DND-41 (cell line): ENCODE measurements at regions not wholly inside any gene's neighbourhood (a gene's known extent, or its start where the extent isn't known, plus 50 kb on each side); places are given as distances from the start of the nearest gene placed in this dataset.

Source experiments
- EZH2 ChIP-seq: IDR thresholded peaks from 3 replicates; pipeline ENCODE4 v1.6.1; 2012; ENCODE audit warnings: borderline replicate concordance, low read depth, mild to moderate bottlenecking, moderate library complexity, low read length, inconsistent platforms; ENCODE audit not compliant: severe bottlenecking
- TF ChIP-seq, protein P1 (sequence below): IDR thresholded peaks from 2 replicates; pipeline ENCODE4 v1.5.1; 2012; ENCODE audit warnings: borderline replicate concordance, low read length, moderate library complexity, mild to moderate bottlenecking; ENCODE audit not compliant: poor library complexity, severe bottlenecking; ENCODE audit errors: extremely low read depth

GRCh38 chrX:13158911-13159310 lies 114.5 kb upstream of the FAM9C start:
- TF ChIP-seq, protein P1, sequence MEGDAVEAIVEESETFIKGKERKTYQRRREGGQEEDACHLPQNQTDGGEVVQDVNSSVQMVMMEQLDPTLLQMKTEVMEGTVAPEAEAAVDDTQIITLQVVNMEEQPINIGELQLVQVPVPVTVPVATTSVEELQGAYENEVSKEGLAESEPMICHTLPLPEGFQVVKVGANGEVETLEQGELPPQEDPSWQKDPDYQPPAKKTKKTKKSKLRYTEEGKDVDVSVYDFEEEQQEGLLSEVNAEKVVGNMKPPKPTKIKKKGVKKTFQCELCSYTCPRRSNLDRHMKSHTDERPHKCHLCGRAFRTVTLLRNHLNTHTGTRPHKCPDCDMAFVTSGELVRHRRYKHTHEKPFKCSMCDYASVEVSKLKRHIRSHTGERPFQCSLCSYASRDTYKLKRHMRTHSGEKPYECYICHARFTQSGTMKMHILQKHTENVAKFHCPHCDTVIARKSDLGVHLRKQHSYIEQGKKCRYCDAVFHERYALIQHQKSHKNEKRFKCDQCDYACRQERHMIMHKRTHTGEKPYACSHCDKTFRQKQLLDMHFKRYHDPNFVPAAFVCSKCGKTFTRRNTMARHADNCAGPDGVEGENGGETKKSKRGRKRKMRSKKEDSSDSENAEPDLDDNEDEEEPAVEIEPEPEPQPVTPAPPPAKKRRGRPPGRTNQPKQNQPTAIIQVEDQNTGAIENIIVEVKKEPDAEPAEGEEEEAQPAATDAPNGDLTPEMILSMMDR: no peak
- TF ChIP-seq EZH2: no peak
